Progenitor cell of endocrine pancreas (in vitro differentiated cells): ENCODE measurements at regions not wholly inside any gene's neighbourhood (a gene's known extent, or its start where the extent isn't known, plus 50 kb on each side); places are given as distances from the start of the nearest gene placed in this dataset.
"Not testable (repeated sequence)": the region's sequence is repeated elsewhere in the genome, so short reads cannot be mapped to it uniquely, and the experiment has no call there.

Experiments used
- DNase-seq: peaks from one replicate; pipeline ENCODE4 v3.0.0; 2021; ENCODE audit warnings: low spot score; ENCODE audit not compliant: unreplicated experiment
- H3K27ac Mint-ChIP-seq: 2 replicates; pipeline ENCODE4 v1.8.0; 2021; ENCODE audit warnings: mild to moderate bottlenecking, moderate library complexity, mixed read lengths
- H3K27me3 Mint-ChIP-seq: 2 replicates; pipeline ENCODE4 v1.8.0; 2021; ENCODE audit warnings: mixed read lengths
- H3K36me3 Mint-ChIP-seq: 2 replicates; pipeline ENCODE4 v1.8.0; 2022; ENCODE audit warnings: mixed read lengths; ENCODE audit not compliant: insufficient read depth
- H3K4me1 Mint-ChIP-seq: 2 replicates; pipeline ENCODE4 v1.8.0; 2021; ENCODE audit warnings: low read depth, mixed read lengths
- H3K4me3 Mint-ChIP-seq: 2 replicates; pipeline ENCODE4 v1.8.0; 2021; ENCODE audit warnings: low read depth, mild to moderate bottlenecking, moderate library complexity, mixed read lengths
- H3K9me3 Mint-ChIP-seq: 2 replicates; pipeline ENCODE4 v1.8.0; 2021; ENCODE audit warnings: low read depth, mixed read lengths
- CTCF ChIP-seq: fragments of 200-600 bp; sonication (generic); IDR thresholded peaks from one replicate; pipeline ENCODE4 v1.5.0; 2021; ENCODE audit warnings: antibody characterized with exemption, mild to moderate bottlenecking; ENCODE audit not compliant: unreplicated experiment

- H3K27me3 Mint-ChIP-seq: no peaks in the 10 kb centered on the region
- H3K27ac Mint-ChIP-seq: no peak overlapping the region
- no peak for TF ChIP-seq CTCF
- no peaks in the 10 kb centered on the region for H3K36me3 Mint-ChIP-seq
- no peak for DNase-seq
- no peak overlapping the region for H3K4me3 Mint-ChIP-seq
- no peaks in the 10 kb centered on the region for H3K9me3 Mint-ChIP-seq
- H3K4me1 Mint-ChIP-seq: peaks cover 6% of the 10 kb centered on the region
Measured at GRCh38 chr13:90938848-90939247, 408.6 kb upstream of the MIR17HG start.

- Mint-ChIP-seq H3K9me3 (no peaks in the 10 kb centered on the region), H3K36me3 (no peaks in the 10 kb centered on the region), H3K27me3 (no peaks in the 10 kb centered on the region), H3K27ac (no peak overlapping the region), H3K4me1 (no peaks in the 10 kb centered on the region), H3K4me3 (no peak overlapping the region)
- no peak for DNase-seq
- no peak for TF ChIP-seq CTCF
Measured at GRCh38 chr13:90943946-90944345, 403.5 kb upstream of the MIR17HG start.

DNA sequence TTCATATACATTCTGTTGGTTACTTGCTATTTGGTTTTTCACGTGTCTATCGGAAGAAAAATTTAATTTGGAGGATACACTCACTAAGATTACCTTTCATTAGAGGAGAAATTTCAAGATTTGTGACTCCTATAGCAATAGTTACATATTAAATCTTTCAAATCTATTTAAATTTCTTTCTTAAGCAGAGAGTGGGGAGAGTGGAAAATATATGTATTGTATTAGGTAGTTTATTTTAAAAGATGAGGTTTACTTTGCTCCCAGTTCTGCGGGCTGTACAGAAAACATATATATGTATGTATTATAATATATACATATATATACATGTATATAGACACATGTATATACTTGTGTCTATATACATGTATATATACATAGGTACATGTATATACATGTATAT is 402.3 kb upstream of the MIR17HG start:
- DNase-seq, H3K4me1 Mint-ChIP-seq, H3K4me3 Mint-ChIP-seq, H3K27me3 Mint-ChIP-seq, H3K36me3 Mint-ChIP-seq, H3K9me3 Mint-ChIP-seq, H3K27ac Mint-ChIP-seq: not testable (repeated sequence)

DNA sequence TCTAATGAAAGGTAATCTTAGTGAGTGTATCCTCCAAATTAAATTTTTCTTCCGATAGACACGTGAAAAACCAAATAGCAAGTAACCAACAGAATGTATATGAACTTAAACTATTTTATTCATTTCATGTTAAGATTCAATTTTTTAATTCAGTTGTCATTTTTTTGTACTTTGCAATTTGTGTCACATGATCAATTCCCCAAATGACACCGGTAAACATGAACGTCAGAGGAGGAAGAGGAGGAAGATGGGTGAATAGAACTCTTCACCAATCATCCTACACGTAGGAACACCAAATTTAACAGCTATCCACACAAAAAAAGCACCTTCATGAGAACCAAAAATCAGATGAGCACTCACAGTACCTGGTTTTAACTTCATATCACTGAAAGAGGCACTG is 401.4 kb upstream of the MIR17HG start:
- H3K27ac Mint-ChIP-seq, H3K9me3 Mint-ChIP-seq, DNase-seq, H3K36me3 Mint-ChIP-seq, H3K4me3 Mint-ChIP-seq, H3K27me3 Mint-ChIP-seq, H3K4me1 Mint-ChIP-seq: not testable (repeated sequence)

- no peaks in the 10 kb centered on the region for H3K9me3 Mint-ChIP-seq
- no peaks in the 10 kb centered on the region for H3K27me3 Mint-ChIP-seq
- no peak for DNase-seq
- TF ChIP-seq CTCF: no peak
- no peaks in the 10 kb centered on the region for H3K36me3 Mint-ChIP-seq
- H3K4me1 Mint-ChIP-seq: no peaks in the 10 kb centered on the region
- H3K27ac Mint-ChIP-seq: no peak overlapping the region
- H3K4me3 Mint-ChIP-seq: no peak overlapping the region
Measured at GRCh38 chr13:90947976-90948375, 399.5 kb upstream of the MIR17HG start.

DNA sequence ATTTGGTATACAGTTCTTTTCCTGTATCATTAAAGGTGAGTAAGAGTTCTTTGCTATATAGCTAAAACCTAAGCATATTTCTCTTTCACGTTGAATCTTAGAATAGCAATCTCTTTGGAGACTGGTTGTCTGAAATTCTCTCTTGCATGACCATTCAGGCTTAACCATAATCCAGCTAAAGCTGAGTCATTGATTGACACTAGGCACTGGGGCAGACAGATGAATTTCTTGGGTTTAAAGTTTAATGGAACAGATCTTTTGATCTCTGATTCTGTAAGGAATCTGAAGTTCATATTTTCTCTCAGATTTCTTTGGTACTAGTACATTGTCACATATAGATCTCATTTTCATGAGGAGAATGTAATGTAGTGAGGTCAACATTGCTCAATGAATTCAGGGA is 397.3 kb upstream of the MIR17HG start:
- Mint-ChIP-seq H3K36me3 (no peaks in the 10 kb centered on the region), H3K4me3 (no peak overlapping the region), H3K9me3 (no peaks in the 10 kb centered on the region), H3K27ac (no peak overlapping the region), H3K27me3 (no peaks in the 10 kb centered on the region), H3K4me1 (no peaks in the 10 kb centered on the region)
- no peak for DNase-seq
- TF ChIP-seq CTCF: no peak
